Adrenal gland (tissue), 5 donors: ENCODE measurements at regions not wholly inside any gene's neighbourhood (a gene's known extent, or its start where the extent isn't known, plus 50 kb on each side); places are given as distances from the start of the nearest gene placed in this dataset.

Source experiments
- CTCF ChIP-seq, 6 experiments: fragments of 450-650 bp in 4 of 6; fragments of 200-600 bp in 2 of 6; sonication (generic) in 1 of 6; IDR thresholded peaks; 1 replicate in 5 of 6; 2 replicates in 1 of 6; pipeline versions ENCODE4 v1.5.1 to v1.8.0; 2016 to 2021; ENCODE audit warnings: antibody characterized with exemption in 6 of 6, mild to moderate bottlenecking in 2 of 6, moderate library complexity in 1 of 6
- POLR2A ChIP-seq, 2 donors: fragments of 450-650 bp; IDR thresholded peaks; one replicate each; pipeline ENCODE4 v1.6.1; 2017; ENCODE audit warnings: antibody characterized with exemption in 2 of 2, mild to moderate bottlenecking in 2 of 2, moderate library complexity in 1 of 2
- donor health status: DM: no; HTN: no; CAD: no.

GRCh38 chr4:65152205-65152604 is 518.1 kb downstream of the EPHA5 start:
- no peak for TF ChIP-seq CTCF (IDR thresholded peaks at IDR 0.05)
- no peak for TF ChIP-seq POLR2A (IDR thresholded peaks at IDR 0.05)
